B cell (primary cell): ENCODE measurements at regions not wholly inside any gene's neighbourhood (a gene's known extent, or its start where the extent isn't known, plus 50 kb on each side); places are given as distances from the start of the nearest gene placed in this dataset.

Source experiments
- ATAC-seq: fragments of 200-7000 bp; cut with Tn5 transposase; one replicate; pipeline ENCODE4 v1.10.0; 2021; ENCODE audit warnings: low read depth, mild to moderate bottlenecking, moderate number of reproducible peaks, moderate library complexity
- CTCF ChIA-PET: fragments of 350-600 bp; sonication (Branson Sonifier 250); formaldehyde crosslinking; loops from one replicate; lab custom pipeline; 2021; ENCODE audit warnings: antibody characterized with exemption, inconsistent platforms; lab: Charles Lee
- POLR2A ChIA-PET: fragments of 350-600 bp; sonication (Branson Sonifier 250); formaldehyde crosslinking; loops from one replicate; lab custom pipeline; 2021; ENCODE audit warnings: antibody characterized with exemption; lab: Charles Lee
- DNase-seq: peaks from one replicate; pipeline ENCODE4 v3.0.0; 2013
- H2AFZ ChIP-seq: 2 replicates; pipeline ENCODE4 v1.6.1; 2012; ENCODE audit warnings: mild to moderate bottlenecking, low read depth, low read length; ENCODE audit not compliant: insufficient read depth, poor library complexity, severe bottlenecking
- H3K27ac ChIP-seq, 2 donors: 1 replicate in 1 of 2; 2 replicates in 1 of 2; pipeline ENCODE4 v1.5.1; 2012 to 2013; ENCODE audit warnings: low read length in 2 of 2, mild to moderate bottlenecking in 2 of 2, moderate library complexity in 1 of 2
- H3K27me3 ChIP-seq, 4 experiments: fragments of 200-600 bp in 1 of 4; sonication (generic) in 1 of 4; replicated peaks in 1 of 4; 1 replicate in 2 of 4; 2 replicates in 2 of 4; pipeline versions ENCODE4 v1.6.1 to v1.7.0; 2013 to 2016; ENCODE audit warnings: low read length in 3 of 4, mild to moderate bottlenecking in 2 of 4, mixed read lengths in 1 of 4, moderate library complexity in 1 of 4; ENCODE audit not compliant: insufficient read depth in 4 of 4, control insufficient read depth in 3 of 4; ENCODE audit errors: control extremely low read depth in 1 of 4
- H3K36me3 ChIP-seq, 2 experiments: replicated peaks in 1 of 2; 1 replicate in 1 of 2; 2 replicates in 1 of 2; pipeline versions ENCODE4 v1.6.1 to v1.7.1; 2013; ENCODE audit warnings: low read length in 1 of 2; ENCODE audit not compliant: insufficient read depth in 2 of 2, control insufficient read depth in 1 of 2; ENCODE audit errors: control extremely low read depth in 1 of 2, extremely low read depth in 1 of 2
- H3K4me1 ChIP-seq, 2 donors: fragments of 200-600 bp in 1 of 2; sonication (generic) in 1 of 2; 1 replicate in 1 of 2; 2 replicates in 1 of 2; pipeline versions ENCODE4 v1.5.1 to v1.6.1; 2013 to 2017; ENCODE audit warnings: low read length in 2 of 2; ENCODE audit not compliant: control insufficient read depth in 2 of 2, insufficient read depth in 2 of 2
- H3K4me2 ChIP-seq: replicated peaks from 2 replicates; pipeline ENCODE3; 2012; ENCODE audit warnings: mild to moderate bottlenecking, low read depth, low read length; ENCODE audit not compliant: poor library complexity, severe bottlenecking
- H3K4me3 ChIP-seq, 5 experiments: fragments of 200-600 bp in 1 of 5; sonication (generic) in 1 of 5; 1 replicate in 3 of 5; 2 replicates in 2 of 5; pipeline versions ENCODE4 v1.5.1 to v1.7.0; 2011 to 2016; ENCODE audit warnings: low read length in 4 of 5, mild to moderate bottlenecking in 4 of 5, low read depth in 2 of 5, control low read depth in 1 of 5, moderate library complexity in 1 of 5; ENCODE audit not compliant: insufficient read depth in 1 of 5; ENCODE audit errors: control extremely low read depth in 1 of 5, extremely low read depth in 1 of 5
- H3K79me2 ChIP-seq: fragments of 200-600 bp; sonication (generic); one replicate; pipeline ENCODE4 v1.6.0; 2016; ENCODE audit warnings: low read length; ENCODE audit not compliant: control insufficient read depth, insufficient read depth
- H3K9ac ChIP-seq: fragments of 200-600 bp; sonication (generic); 2 replicates; pipeline ENCODE4 v1.6.1; 2017; ENCODE audit warnings: mild to moderate bottlenecking, low read length, moderate library complexity
- H3K9me3 ChIP-seq, 3 donors: one replicate each; pipeline versions ENCODE4 v1.6.1 to v1.7.1; 2013; ENCODE audit warnings: low read length in 2 of 3; ENCODE audit not compliant: control insufficient read depth in 2 of 3, insufficient read depth in 1 of 3; ENCODE audit errors: control extremely low read depth in 1 of 3
- H4K20me1 ChIP-seq: 2 replicates; pipeline ENCODE4 v1.6.0; 2012; ENCODE audit warnings: mild to moderate bottlenecking, low read length; ENCODE audit not compliant: insufficient read depth, control insufficient read depth, poor library complexity, severe bottlenecking
- H3K27ac Mint-ChIP-seq: one replicate; pipeline ENCODE4 v1.8.0; 2021; ENCODE audit warnings: mixed read lengths
- H3K27me3 Mint-ChIP-seq: one replicate; pipeline ENCODE4 v1.8.0; 2021; ENCODE audit warnings: mixed read lengths
- H3K4me1 Mint-ChIP-seq: one replicate; pipeline ENCODE4 v1.8.0; 2021; ENCODE audit warnings: mixed read lengths
- H3K4me3 Mint-ChIP-seq: one replicate; pipeline ENCODE4 v1.8.0; 2021; ENCODE audit warnings: mixed read lengths
- H3K9me3 Mint-ChIP-seq: one replicate; pipeline ENCODE4 v1.8.0; 2022; ENCODE audit warnings: mixed read lengths; ENCODE audit not compliant: insufficient read depth
- EZH2 ChIP-seq: IDR thresholded peaks from 2 replicates; pipeline ENCODE4 v1.6.1; 2012; ENCODE audit warnings: borderline replicate concordance, low read depth, mild to moderate bottlenecking, moderate library complexity, low read length; ENCODE audit not compliant: insufficient read depth, poor library complexity, severe bottlenecking
- WGBS: methylation state at CpG from one replicate; pipeline ENCODE4 v1.1.5; 2013; ENCODE audit warnings: missing lambda C conversion rate; ENCODE audit not compliant: insufficient coverage; 5-methylcytosine and 5-hydroxymethylcytosine counted together
- intact Hi-C: fragments of 100-400 bp; cut with micrococcal nuclease; formaldehyde crosslinking; loops from one replicate; pipeline ENCODE4 v1.10.0; 2022
- TF ChIP-seq, protein P1 (sequence below): fragments of 200-600 bp; IDR thresholded peaks from one replicate; pipeline ENCODE4 v1.8.0; 2022; ENCODE audit warnings: antibody characterized with exemption, mild to moderate bottlenecking

DNA sequence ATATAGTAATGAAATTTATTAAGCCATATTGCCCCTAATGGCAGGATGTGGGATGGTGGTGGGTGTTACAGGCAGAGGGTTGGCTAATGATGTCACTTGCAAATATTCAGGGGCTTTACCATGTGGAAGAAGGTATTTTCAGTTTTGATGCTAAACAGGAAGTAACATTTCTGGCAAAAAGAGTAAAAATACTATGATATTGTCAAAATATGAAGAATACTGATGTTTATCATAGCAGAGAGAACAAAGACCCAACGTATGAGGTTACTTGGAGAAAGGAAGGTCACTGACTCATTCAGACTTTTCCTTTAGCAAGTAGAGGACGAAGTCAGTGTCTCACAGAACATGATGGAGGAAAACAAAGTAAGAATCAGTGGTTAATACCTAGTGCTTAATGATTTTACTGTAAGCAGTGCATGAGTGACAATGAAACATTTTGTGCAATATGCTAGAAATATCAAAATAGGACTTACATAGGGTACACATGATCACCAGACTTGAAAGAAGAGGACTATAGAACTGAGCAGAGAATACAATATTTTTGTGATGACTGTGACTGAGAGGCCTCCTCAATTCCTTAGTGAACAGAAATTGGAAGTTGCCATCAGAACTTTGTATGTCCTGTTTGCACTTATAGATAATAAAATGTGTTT, 89.7 kb upstream of the STEAP4 start:
- TF ChIP-seq EZH2 = no peak
- TF ChIP-seq, protein P1, sequence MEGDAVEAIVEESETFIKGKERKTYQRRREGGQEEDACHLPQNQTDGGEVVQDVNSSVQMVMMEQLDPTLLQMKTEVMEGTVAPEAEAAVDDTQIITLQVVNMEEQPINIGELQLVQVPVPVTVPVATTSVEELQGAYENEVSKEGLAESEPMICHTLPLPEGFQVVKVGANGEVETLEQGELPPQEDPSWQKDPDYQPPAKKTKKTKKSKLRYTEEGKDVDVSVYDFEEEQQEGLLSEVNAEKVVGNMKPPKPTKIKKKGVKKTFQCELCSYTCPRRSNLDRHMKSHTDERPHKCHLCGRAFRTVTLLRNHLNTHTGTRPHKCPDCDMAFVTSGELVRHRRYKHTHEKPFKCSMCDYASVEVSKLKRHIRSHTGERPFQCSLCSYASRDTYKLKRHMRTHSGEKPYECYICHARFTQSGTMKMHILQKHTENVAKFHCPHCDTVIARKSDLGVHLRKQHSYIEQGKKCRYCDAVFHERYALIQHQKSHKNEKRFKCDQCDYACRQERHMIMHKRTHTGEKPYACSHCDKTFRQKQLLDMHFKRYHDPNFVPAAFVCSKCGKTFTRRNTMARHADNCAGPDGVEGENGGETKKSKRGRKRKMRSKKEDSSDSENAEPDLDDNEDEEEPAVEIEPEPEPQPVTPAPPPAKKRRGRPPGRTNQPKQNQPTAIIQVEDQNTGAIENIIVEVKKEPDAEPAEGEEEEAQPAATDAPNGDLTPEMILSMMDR = no peak
- peaks cover 11% of the 10 kb centered on the region for H3K4me1 Mint-ChIP-seq

DNA sequence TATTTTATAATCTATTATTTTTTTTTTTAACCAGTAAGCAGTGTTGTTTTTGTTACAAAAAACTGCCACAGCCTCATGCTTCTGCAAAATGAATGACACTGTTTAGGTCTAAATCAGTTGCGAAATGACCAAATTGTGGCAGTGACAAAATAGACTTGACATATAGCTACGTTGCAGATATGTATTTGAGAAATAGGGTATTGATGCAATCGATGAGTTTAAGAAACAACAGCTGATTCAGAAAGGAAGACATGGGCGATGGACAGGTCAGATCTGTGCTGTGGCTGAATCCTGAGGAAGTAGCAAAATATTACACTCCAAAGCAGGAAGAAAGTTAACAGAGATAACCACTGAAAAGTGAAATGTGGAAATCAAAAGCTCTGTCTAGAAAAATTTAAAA, 89.0 kb upstream of the STEAP4 start:
- Histone ChIP-seq H3K4me1 (no peaks in the 10 kb centered on the region), H3K9ac (no peak overlapping the region), H3K36me3 (no peaks in the 10 kb centered on the region), H3K4me3 (no peak overlapping the region), H4K20me1 (no peaks in the 10 kb centered on the region), H3K4me2 (no peak overlapping the region), H3K9me3 (no peaks in the 10 kb centered on the region), H3K27ac (no peak overlapping the region), H3K79me2 (no peaks in the 10 kb centered on the region), H3K27me3 (no peaks in the 10 kb centered on the region), H2AFZ (no peak overlapping the region)
- 33% methylated on average over 3 of the region's 4 CpGs for WGBS
- no peak for ATAC-seq
- ChIA-PET CTCF (no interaction called here), POLR2A (no interaction called here)
- Mint-ChIP-seq H3K27me3 (no peaks in the 10 kb centered on the region), H3K4me3 (no peak overlapping the region), H3K4me1 (peaks cover 11% of the 10 kb centered on the region), H3K9me3 (no peaks in the 10 kb centered on the region), H3K27ac (no peak overlapping the region)
- DNase-seq = no peak
- intact Hi-C loops = no loop called here
- no peak for TF ChIP-seq EZH2
- TF ChIP-seq, protein P1 = no peak

More for the DNA sequence above, 89.7 kb upstream of the STEAP4 start:
- Histone ChIP-seq H3K36me3 (no peaks in the 10 kb centered on the region), H3K9ac (no peak overlapping the region), H3K27ac (no peak overlapping the region), H2AFZ (peak overlapping the region; percentile 29), H3K9me3 (no peaks in the 10 kb centered on the region), H3K27me3 (no peaks in the 10 kb centered on the region), H3K79me2 (no peaks in the 10 kb centered on the region), H3K4me2 (no peak overlapping the region), H3K4me1 (no peaks in the 10 kb centered on the region), H4K20me1 (no peaks in the 10 kb centered on the region), H3K4me3 (no peak overlapping the region)
- no peaks in the 10 kb centered on the region for H3K9me3 Mint-ChIP-seq
- 52% methylated on average over 2 of the region's 2 CpGs for WGBS
- POLR2A ChIA-PET = no interaction called here
- no peak overlapping the region for H3K27ac Mint-ChIP-seq
- peak; percentile 8 for DNase-seq
- H3K27me3 Mint-ChIP-seq = no peaks in the 10 kb centered on the region
- no peak for ATAC-seq
- no peak overlapping the region for H3K4me3 Mint-ChIP-seq
- CTCF ChIA-PET = no interaction called here
- intact Hi-C loops = no loop called here
